Duodenal mucosa (tissue), 2 donors: ENCODE measurements at regions not wholly inside any gene's neighbourhood (a gene's known extent, or its start where the extent isn't known, plus 50 kb on each side); places are given as distances from the start of the nearest gene placed in this dataset.

Source experiments
- H3K27ac ChIP-seq: one replicate; pipeline ENCODE4 v1.7.0; 2013; ENCODE audit warnings: low read depth, low read length
- H3K27me3 ChIP-seq, 2 donors: one replicate each; pipeline ENCODE4 v1.7.0; 2013; ENCODE audit warnings: low read length in 2 of 2, control low read depth in 1 of 2; ENCODE audit not compliant: insufficient read depth in 2 of 2, control insufficient read depth in 1 of 2
- H3K36me3 ChIP-seq, 2 donors: one replicate each; pipeline ENCODE4 v1.7.0; 2013; ENCODE audit warnings: low read length in 2 of 2, control low read depth in 1 of 2; ENCODE audit not compliant: insufficient read depth in 2 of 2, control insufficient read depth in 1 of 2
- H3K4me1 ChIP-seq, 2 donors: one replicate each; pipeline ENCODE4 v1.7.0; 2013; ENCODE audit warnings: low read length in 2 of 2, control low read depth in 1 of 2; ENCODE audit not compliant: insufficient read depth in 2 of 2, control insufficient read depth in 1 of 2
- H3K4me3 ChIP-seq, 2 donors: one replicate each; pipeline ENCODE4 v1.7.0; 2013; ENCODE audit warnings: low read length in 2 of 2, low read depth in 1 of 2
- H3K9ac ChIP-seq, 2 donors: one replicate each; pipeline ENCODE4 v1.7.0; 2013; ENCODE audit warnings: low read length in 2 of 2, low read depth in 1 of 2
- H3K9me3 ChIP-seq, 2 donors: one replicate each; pipeline ENCODE4 v1.7.0; 2013; ENCODE audit warnings: low read length in 2 of 2, control low read depth in 1 of 2; ENCODE audit not compliant: control insufficient read depth in 1 of 2

DNA sequence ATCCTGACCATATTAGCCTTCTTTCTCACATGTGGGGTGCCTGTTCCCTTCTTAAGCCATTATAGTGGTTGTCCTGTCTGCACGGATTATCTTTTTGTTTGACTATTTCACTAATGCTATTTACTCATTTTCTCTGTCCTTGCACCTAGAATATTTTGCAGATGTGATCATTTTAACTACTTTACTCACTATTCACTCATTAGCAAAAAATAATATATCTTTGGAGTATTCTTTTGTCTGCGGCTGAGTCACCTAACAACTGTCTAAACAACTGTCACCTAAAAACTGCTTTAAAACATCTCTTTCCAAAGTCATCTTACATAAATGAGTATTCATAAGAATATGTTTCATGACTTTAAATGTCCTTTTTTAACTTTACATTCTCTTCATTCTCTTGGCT, 87.4 kb downstream of the KCNJ2 start:
- Histone ChIP-seq H3K4me3 (no peak overlapping the region), H3K27me3 (no peaks in the 10 kb centered on the region), H3K9me3 (no peaks in the 10 kb centered on the region), H3K9ac (no peak overlapping the region), H3K4me1 (peaks cover 0 to 6% of the 10 kb centered on the region in 2 donors), H3K36me3 (no peaks in the 10 kb centered on the region), H3K27ac (no peak overlapping the region)

DNA sequence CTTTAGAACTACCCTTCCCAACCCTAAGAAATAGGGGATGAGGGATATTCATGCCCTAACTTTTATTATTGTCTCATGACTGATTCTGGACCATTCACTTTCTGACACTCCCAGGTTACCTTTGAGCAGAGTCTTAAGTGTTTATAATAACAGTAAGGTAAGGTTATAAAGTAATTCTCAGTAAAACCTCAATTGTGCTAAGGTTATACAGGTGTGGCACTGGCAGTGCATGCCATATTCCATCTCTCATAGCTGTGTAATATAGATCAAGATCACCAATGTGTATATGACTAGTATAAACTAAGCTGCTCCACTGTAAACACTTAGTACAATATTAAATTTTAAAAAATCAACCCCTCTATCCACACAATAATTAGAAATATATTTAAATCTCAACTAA, 89.1 kb downstream of the KCNJ2 start:
- Histone ChIP-seq H3K4me1 (peaks cover 0 to 6% of the 10 kb centered on the region in 2 donors), H3K9me3 (no peaks in the 10 kb centered on the region), H3K27me3 (no peaks in the 10 kb centered on the region), H3K9ac (no peak overlapping the region), H3K36me3 (no peaks in the 10 kb centered on the region), H3K27ac (no peak overlapping the region), H3K4me3 (no peak overlapping the region)

DNA sequence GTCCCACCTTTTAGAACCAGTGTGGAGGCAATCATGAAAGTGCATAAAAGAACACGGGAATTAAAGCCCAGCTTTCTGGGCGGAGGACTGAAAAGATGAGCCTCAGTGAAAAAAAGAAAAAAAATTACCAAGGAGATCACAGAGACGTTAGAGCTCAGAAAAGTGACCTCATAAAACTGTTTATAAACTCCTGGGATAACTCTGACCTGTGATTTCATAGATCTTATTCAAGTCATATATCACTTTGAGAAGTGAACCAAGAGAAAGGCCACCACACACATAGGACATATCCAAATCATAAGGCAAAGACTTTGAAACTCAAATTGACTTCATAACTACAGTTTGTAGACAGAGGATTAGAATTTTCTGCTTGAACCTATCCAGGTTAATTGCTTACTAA, 90.1 kb downstream of the KCNJ2 start:
- no peaks in the 10 kb centered on the region for H3K27me3 ChIP-seq
- H3K9ac ChIP-seq = no peak overlapping the region
- no peaks in the 10 kb centered on the region for H3K36me3 ChIP-seq
- no peaks in the 10 kb centered on the region for H3K9me3 ChIP-seq
- peaks cover 0 to 6% of the 10 kb centered on the region in 2 donors for H3K4me1 ChIP-seq
- H3K27ac ChIP-seq = no peak overlapping the region
- no peak overlapping the region for H3K4me3 ChIP-seq

DNA sequence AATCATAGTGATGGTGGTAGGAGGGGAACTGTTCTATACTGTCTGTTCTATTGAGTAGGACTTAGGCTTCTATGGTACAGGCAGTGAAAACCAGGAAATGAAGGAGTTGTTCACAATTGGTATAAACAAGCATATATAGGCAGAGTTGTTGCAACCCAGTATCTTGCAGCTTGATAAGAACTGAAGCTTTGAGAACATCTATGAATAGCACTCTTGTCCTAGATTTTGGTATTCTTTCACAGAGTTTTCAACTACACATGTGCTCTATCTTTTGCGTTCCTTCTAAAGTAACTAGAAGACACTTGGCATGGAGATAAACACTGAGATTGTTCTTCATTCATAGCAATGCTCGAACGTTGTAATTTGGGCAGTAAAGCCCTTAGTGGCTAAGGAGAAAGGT, 91.8 kb downstream of the KCNJ2 start:
- Histone ChIP-seq H3K4me1 (peaks cover 0 to 6% of the 10 kb centered on the region in 2 donors), H3K9ac (no peak overlapping the region), H3K4me3 (no peak overlapping the region), H3K9me3 (no peaks in the 10 kb centered on the region), H3K27me3 (no peaks in the 10 kb centered on the region), H3K27ac (no peak overlapping the region), H3K36me3 (no peaks in the 10 kb centered on the region)

DNA sequence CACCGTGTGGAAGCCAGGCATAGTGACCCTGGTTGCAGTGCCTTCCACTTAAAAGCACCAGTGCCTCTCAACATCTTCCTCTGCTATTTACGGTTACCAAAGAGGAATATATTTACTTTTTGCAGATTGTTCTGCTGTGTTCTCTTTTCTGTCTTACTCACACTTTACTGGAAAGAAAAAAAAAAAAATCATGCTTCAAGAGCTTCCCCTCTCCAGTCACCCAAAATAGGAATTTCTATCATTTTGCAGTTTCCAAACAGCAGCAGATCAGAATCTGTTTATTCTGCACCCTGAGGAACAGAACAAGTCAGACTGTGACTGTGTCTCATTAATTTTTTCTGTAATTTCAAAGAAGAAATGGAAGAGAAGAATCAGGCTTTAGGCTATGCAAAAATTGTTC, 96.1 kb downstream of the KCNJ2 start:
- Histone ChIP-seq H3K27ac (no peak overlapping the region), H3K9ac (no peak overlapping the region), H3K4me3 (no peak overlapping the region), H3K36me3 (no peaks in the 10 kb centered on the region), H3K4me1 (no peaks in the 10 kb centered on the region), H3K27me3 (no peaks in the 10 kb centered on the region), H3K9me3 (no peaks in the 10 kb centered on the region)

DNA sequence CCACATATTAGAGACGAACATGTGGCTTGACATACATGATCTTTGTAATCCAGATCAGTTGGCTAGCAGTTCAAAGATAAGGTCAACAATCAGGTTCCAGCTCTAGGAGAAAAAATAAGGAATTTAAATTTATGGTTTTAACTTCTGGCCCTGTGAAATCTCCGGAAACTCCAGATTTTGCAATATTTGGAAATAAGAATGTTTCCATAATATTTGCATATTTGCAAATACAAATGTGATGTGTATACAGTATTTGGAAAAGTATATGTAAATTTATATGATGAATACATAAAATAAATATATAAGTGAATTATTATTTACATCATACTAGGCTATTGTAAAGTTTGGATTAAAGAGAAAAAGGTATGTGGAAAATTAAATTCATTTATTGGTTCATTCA, 97.1 kb downstream of the KCNJ2 start:
- H3K27me3 ChIP-seq = no peaks in the 10 kb centered on the region
- no peak overlapping the region for H3K27ac ChIP-seq
- no peak overlapping the region for H3K9ac ChIP-seq
- no peak overlapping the region for H3K4me3 ChIP-seq
- no peaks in the 10 kb centered on the region for H3K4me1 ChIP-seq
- H3K9me3 ChIP-seq = no peaks in the 10 kb centered on the region
- no peaks in the 10 kb centered on the region for H3K36me3 ChIP-seq

DNA sequence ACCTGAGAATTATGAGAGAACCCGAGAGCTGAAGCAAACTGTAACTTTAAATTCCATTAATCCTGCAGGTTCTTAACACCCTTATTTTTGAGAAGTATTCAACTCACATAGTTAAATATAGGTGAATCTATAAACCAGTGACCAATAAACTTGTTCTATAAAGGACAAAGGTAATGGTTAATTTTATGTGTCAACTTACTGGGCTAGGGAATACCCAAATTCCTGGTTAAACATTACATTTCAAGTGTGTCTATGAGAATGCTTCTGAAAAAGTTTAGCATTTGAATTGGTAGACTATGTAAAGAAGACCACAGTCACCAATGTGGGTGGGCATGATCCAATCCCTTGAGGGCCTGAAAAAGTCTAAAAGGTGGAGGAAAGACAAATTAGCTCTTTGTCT, 99.1 kb downstream of the KCNJ2 start:
- H3K4me1 ChIP-seq = no peaks in the 10 kb centered on the region
- H3K36me3 ChIP-seq = no peaks in the 10 kb centered on the region
- no peak overlapping the region for H3K4me3 ChIP-seq
- no peak overlapping the region for H3K27ac ChIP-seq
- H3K27me3 ChIP-seq = no peaks in the 10 kb centered on the region
- no peaks in the 10 kb centered on the region for H3K9me3 ChIP-seq
- H3K9ac ChIP-seq = no peak overlapping the region

DNA sequence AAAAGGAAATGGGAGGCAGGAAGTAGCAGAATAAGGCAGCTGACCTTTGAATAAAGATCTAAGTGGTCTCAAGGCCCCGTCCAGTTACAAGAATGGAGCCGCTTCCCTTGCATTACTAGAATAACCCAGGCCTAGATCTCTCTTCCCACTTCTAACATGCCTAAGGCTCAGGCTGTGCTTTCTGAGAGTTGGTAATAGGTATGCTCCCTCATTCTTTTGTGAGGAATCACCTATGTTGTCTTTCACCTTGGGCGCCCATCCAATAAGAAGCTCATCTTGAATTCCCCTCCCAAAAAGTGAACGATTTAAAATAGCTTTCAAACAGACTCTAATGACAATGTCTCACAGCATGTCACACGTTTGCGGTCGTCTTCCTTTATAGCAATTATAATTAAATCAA, 101.2 kb downstream of the KCNJ2 start:
- H3K36me3 ChIP-seq = no peaks in the 10 kb centered on the region
- no peaks in the 10 kb centered on the region for H3K27me3 ChIP-seq
- H3K4me1 ChIP-seq = peaks cover 0 to 7% of the 10 kb centered on the region in 2 donors
- H3K27ac ChIP-seq = no peak overlapping the region
- no peak overlapping the region for H3K4me3 ChIP-seq
- H3K9ac ChIP-seq = no peak overlapping the region
- H3K9me3 ChIP-seq = no peaks in the 10 kb centered on the region

DNA sequence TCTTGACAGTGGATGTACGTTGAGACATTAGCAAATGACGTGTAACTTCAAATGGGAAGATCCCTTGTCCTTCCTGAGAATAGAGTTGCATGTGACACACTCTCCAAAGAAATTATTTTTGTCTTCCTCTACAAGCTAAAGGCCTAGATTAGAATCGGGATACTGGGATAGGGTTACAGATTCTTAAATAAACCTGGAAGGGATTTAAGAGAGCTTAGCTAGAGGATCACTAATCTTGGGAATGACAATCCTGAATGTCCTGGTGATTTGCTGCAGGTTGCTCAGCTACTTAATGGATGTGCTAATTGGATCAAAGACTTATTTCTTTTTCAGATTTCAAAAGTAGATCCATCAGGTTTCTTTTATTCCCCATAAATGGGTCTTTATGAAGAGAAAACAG, 101.9 kb downstream of the KCNJ2 start:
- H3K4me3 ChIP-seq = no peak overlapping the region
- no peak overlapping the region for H3K27ac ChIP-seq

DNA sequence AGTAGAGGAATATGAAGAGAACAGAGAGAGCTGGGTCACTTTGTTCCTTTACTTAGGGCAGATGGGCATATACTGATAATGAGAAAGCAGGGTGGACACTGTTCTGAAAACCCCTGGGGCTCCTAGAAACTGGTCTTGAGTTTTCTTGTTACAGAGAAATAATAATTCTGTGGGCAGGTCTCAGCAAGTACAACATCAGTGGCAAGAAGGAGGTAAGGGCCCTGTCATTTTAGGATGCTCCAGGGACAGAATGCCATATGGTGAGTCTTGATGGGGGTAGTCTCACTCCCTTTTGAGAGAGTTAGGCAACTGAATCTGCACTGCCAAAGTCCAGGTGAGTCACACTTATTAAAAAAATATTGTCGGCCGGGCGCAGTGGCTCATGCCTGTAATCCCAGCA, 102.3 kb downstream of the KCNJ2 start:
- no peaks in the 10 kb centered on the region for H3K36me3 ChIP-seq
- no peak overlapping the region for H3K9ac ChIP-seq

More for the DNA sequence above, 101.9 kb downstream of the KCNJ2 start:
- no peaks in the 10 kb centered on the region for H3K27me3 ChIP-seq
- H3K4me1 ChIP-seq = peaks cover 0 to 7% of the 10 kb centered on the region in 2 donors
- no peak overlapping the region for H3K9ac ChIP-seq
- H3K36me3 ChIP-seq = no peaks in the 10 kb centered on the region
- H3K9me3 ChIP-seq = no peaks in the 10 kb centered on the region

DNA sequence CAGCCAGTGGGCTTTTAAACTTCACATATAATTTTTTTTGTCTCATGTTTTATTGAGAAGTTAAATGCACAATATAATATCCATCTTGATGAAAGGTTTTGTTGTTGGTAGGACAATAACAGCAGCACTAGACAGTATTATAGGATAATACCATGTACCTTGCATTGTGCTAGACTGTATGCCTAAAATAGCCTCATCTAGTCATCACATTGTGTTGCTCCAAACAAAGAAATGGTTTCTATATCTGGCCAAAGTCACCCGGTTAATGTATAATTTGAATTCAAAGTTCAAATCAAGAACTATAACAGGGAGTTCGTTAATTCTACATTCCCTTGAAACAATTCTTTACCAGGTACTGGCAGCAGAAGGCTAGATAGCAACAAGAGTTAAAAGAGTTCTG, 104.9 kb downstream of the KCNJ2 start:
- no peaks in the 10 kb centered on the region for H3K9me3 ChIP-seq
- H3K27ac ChIP-seq = no peak overlapping the region
- H3K27me3 ChIP-seq = no peaks in the 10 kb centered on the region
- H3K4me3 ChIP-seq = no peak overlapping the region
- no peaks in the 10 kb centered on the region for H3K36me3 ChIP-seq
- H3K4me1 ChIP-seq = peaks cover 0 to 7% of the 10 kb centered on the region in 2 donors
- no peak overlapping the region for H3K9ac ChIP-seq

More for the DNA sequence above, 102.3 kb downstream of the KCNJ2 start:
- no peaks in the 10 kb centered on the region for H3K27me3 ChIP-seq
- no peak overlapping the region for H3K4me3 ChIP-seq
- H3K9me3 ChIP-seq = no peaks in the 10 kb centered on the region
- H3K4me1 ChIP-seq = peaks cover 0 to 7% of the 10 kb centered on the region in 2 donors
- no peak overlapping the region for H3K27ac ChIP-seq
